Skeletal muscle cell (primary cell): ENCODE measurements at regions not wholly inside any gene's neighbourhood (a gene's known extent, or its start where the extent isn't known, plus 50 kb on each side); places are given as distances from the start of the nearest gene placed in this dataset.
"Not testable (repeated sequence)": the region's sequence is repeated elsewhere in the genome, so short reads cannot be mapped to it uniquely, and the experiment has no call there.

Experiments
- DNase-seq: peaks from one replicate; pipeline ENCODE4 v3.0.0-alpha.2; 2010; ENCODE audit warnings: low read depth
- H3K4me3 ChIP-seq: 2 replicates; pipeline ENCODE4 v1.5.1; 2011; ENCODE audit warnings: low read depth, mild to moderate bottlenecking, control low read depth, low read length, moderate library complexity

GRCh38 chr13:53255795-53256194 is 227.2 kb downstream of the OLFM4 start:
- no peak overlapping the region for H3K4me3 ChIP-seq
- no peak for DNase-seq

- H3K4me3 ChIP-seq = no peak overlapping the region
- DNase-seq = no peak
Measured at GRCh38 chr13:53260594-53260993, 232.0 kb downstream of the OLFM4 start.

GRCh38 chr13:53264751-53265385 is 236.3 kb downstream of the OLFM4 start:
- DNase-seq = no peak
- H3K4me3 ChIP-seq = no peak overlapping the region

GRCh38 chr13:53266757-53267156 is 238.1 kb downstream of the OLFM4 start:
- no peak for DNase-seq
- H3K4me3 ChIP-seq = no peak overlapping the region

GRCh38 chr13:53269634-53270033 is 241.0 kb downstream of the OLFM4 start:
- H3K4me3 ChIP-seq = no peak overlapping the region
- no peak for DNase-seq

- no peak for DNase-seq
- no peak overlapping the region for H3K4me3 ChIP-seq
Measured at GRCh38 chr13:53272873-53273272, 244.3 kb downstream of the OLFM4 start.

GRCh38 chr13:53276265-53276664 is 247.7 kb downstream of the OLFM4 start:
- H3K4me3 ChIP-seq = no peak overlapping the region
- no peak for DNase-seq

- H3K4me3 ChIP-seq = no peak overlapping the region
- no peak for DNase-seq
Measured at GRCh38 chr13:53281677-53282076, 253.1 kb downstream of the OLFM4 start.

GRCh38 chr13:53285896-53286430 is 257.4 kb downstream of the OLFM4 start:
- no peak for DNase-seq

GRCh38 chr13:53298396-53298795 is 269.8 kb downstream of the OLFM4 start:
- no peak for DNase-seq
- H3K4me3 ChIP-seq = no peak overlapping the region

More at GRCh38 chr13:53285896-53286430, 257.4 kb downstream of the OLFM4 start:
- H3K4me3 ChIP-seq = no peak overlapping the region

GRCh38 chr13:53301449-53301848 is 272.8 kb downstream of the OLFM4 start:
- DNase-seq = no peak
- no peak overlapping the region for H3K4me3 ChIP-seq

GRCh38 chr13:53305419-53305818 is 276.8 kb downstream of the OLFM4 start:
- H3K4me3 ChIP-seq, DNase-seq: not testable (repeated sequence)

GRCh38 chr13:53310786-53311185 is 282.2 kb downstream of the OLFM4 start:
- no peak for DNase-seq
- H3K4me3 ChIP-seq = no peak overlapping the region

- DNase-seq = no peak
- no peak overlapping the region for H3K4me3 ChIP-seq
Measured at GRCh38 chr13:53311561-53311960, 282.9 kb downstream of the OLFM4 start.

GRCh38 chr13:53321296-53321801 is 292.7 kb downstream of the OLFM4 start:
- DNase-seq = no peak
- H3K4me3 ChIP-seq = no peak overlapping the region

- no peak overlapping the region for H3K4me3 ChIP-seq
- DNase-seq = no peak
Measured at GRCh38 chr13:53324656-53325055, 296.0 kb downstream of the OLFM4 start.

- H3K4me3 ChIP-seq = no peak overlapping the region
- DNase-seq = no peak
Measured at GRCh38 chr13:53326716-53327115, 298.1 kb downstream of the OLFM4 start.

- no peak for DNase-seq
- no peak overlapping the region for H3K4me3 ChIP-seq
Measured at GRCh38 chr13:53327680-53328315, 299.2 kb downstream of the OLFM4 start.

GRCh38 chr13:53336441-53337160 is 308.0 kb downstream of the OLFM4 start:
- no peak for DNase-seq

GRCh38 chr13:53338760-53339159 is 310.1 kb downstream of the OLFM4 start:
- DNase-seq = no peak
- H3K4me3 ChIP-seq = no peak overlapping the region

More at GRCh38 chr13:53336441-53337160, 308.0 kb downstream of the OLFM4 start:
- no peak overlapping the region for H3K4me3 ChIP-seq
